Pancreas (tissue), 10 donors: ENCODE measurements at regions not wholly inside any gene's neighbourhood (a gene's known extent, or its start where the extent isn't known, plus 50 kb on each side); places are given as distances from the start of the nearest gene placed in this dataset.

Source experiments
- ATAC-seq, 4 donors: fragments of 200-7000 bp; cut with Tn5 transposase; one replicate each; pipeline versions ENCODE4 v1.8.0 to v1.9.1; 2020; ENCODE audit warnings: mild to moderate bottlenecking in 4 of 4, moderate library complexity in 4 of 4
- DNase-seq, 6 donors: peaks; one replicate each; pipeline ENCODE4 v3.0.0-alpha.2; 2020
- FAIRE-seq: peaks from 2 replicates; lab custom pipeline; 2012; peaks lifted over from hg19 to GRCh38; lab: Jason Lieb, UNC
- H3K27ac ChIP-seq, 4 donors: fragments of 200-600 bp; sonication (generic); 1 replicate in 3 of 4; 2 replicates in 1 of 4; pipeline versions ENCODE4 v1.5.0 to v1.8.0; 2020
- H3K27me3 ChIP-seq, 4 donors: fragments of 200-600 bp; one replicate each; pipeline ENCODE4 v1.8.0; 2021
- H3K36me3 ChIP-seq, 3 donors: fragments of 200-600 bp; sonication (generic) in 1 of 3; one replicate each; pipeline versions ENCODE4 v1.5.0 to v1.8.0; 2020 to 2021
- H3K4me1 ChIP-seq, 3 donors: fragments of 200-600 bp; one replicate each; pipeline ENCODE4 v1.8.0; 2021
- H3K4me3 ChIP-seq, 4 donors: fragments of 200-600 bp; sonication (generic) in 2 of 4; one replicate each; pipeline versions ENCODE4 v1.5.0 to v1.8.0; 2020 to 2021
- H3K9me3 ChIP-seq, 4 donors: fragments of 200-600 bp; one replicate each; pipeline ENCODE4 v1.8.0; 2021
- CTCF ChIP-seq, 4 donors: fragments of 200-600 bp; sonication (generic) in 3 of 4; IDR thresholded peaks; one replicate each; pipeline versions ENCODE4 v1.5.0 to v1.8.0; 2021; ENCODE audit warnings: antibody characterized with exemption in 4 of 4
- WGBS, 2 donors: extraction: QIAGEN DNeasy Blood & Tissue Kit; methylation state at CpG; one replicate each; pipeline ENCODE4 v1.1.7; 2013; 5-methylcytosine and 5-hydroxymethylcytosine counted together
- intact Hi-C, 3 donors: fragments of 100-400 bp; cut with DNase I; formaldehyde crosslinking; loops; one replicate each; pipeline versions ENCODE4 v1.11.1 to v1.14.2; 2022
- donor health status: healthy with polysubstance abuse.
- donor health status: DM: no; HTN: no; CAD: no; lungs with moderate emphysema.
- donor health status: DM: no; HTN: no; CAD: no.
- donor health status: control.
- donor health status: control.
- donor health status: Bipolar disorder and iron deficiency.
- donor health status: DM: yes; HTN: yes; CAD: no.
- donor health status: DM: no; HTN: no; CAD: no.
- donor health status: DM: no; HTN: no; CAD: no.
- donor health status: DM: yes; HTN: yes; CAD: no.

- no peak for TF ChIP-seq CTCF (IDR thresholded peaks at IDR 0.05)
- DNase-seq (no peak), ATAC-seq (no peak), FAIRE-seq (no peak)
- WGBS, 2 donors = 87 to 100% methylated on average over 5 of the region's 5 CpGs
- Histone ChIP-seq H3K9me3 (no peaks in the 10 kb centered on the region), H3K27ac (no peak overlapping the region), H3K4me1 (no peaks in the 10 kb centered on the region), H3K36me3 (no peaks in the 10 kb centered on the region), H3K27me3 (no peaks in the 10 kb centered on the region), H3K4me3 (no peak overlapping the region)
- intact Hi-C loops = no loop called here
Measured at GRCh38 chr7:106386958-106387357, 102.2 kb upstream of the NAMPT start.

DNA sequence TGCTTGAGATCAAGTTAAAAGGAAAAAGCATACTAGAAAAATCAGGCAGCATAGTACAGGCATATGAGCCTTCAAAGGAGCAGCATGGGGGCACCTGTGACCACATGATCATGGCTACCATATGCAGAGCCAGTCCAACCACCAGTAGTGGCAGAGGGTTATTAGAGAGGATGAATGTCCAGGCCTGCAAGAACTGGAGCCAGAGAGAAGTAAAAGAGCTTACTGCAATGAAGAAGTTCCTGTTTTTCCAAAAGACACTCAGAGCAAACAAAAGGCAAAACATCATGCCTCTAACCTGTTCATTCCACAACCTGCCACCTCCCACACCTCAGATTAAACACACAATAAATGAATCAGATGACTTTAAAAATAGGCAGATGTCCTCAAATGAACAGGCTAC, 99.6 kb upstream of the NAMPT start:
- Histone ChIP-seq H3K4me3 (no peak overlapping the region), H3K27me3 (no peaks in the 10 kb centered on the region)

DNA sequence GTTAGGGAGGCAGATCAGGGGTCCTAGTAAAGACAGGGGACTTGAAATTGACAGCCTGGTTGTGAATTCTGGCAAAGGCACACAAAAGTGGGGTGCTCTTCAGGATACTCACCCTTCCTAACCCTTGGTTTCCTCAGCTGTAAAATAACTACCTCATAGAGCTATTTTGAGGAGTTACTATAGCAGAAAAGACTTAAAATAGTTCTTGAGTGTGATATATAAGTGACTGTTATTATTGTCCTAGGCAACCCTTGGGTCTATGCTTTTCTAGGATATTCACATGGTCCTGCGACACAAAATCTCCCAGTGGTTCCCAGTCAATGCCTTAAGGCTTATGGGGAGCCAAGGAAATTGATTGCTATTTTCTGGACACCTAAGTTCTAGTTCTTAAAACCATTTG, 98.1 kb upstream of the NAMPT start:
- ATAC-seq (no peak), FAIRE-seq (no peak), DNase-seq (no peak)
- Histone ChIP-seq H3K36me3 (no peaks in the 10 kb centered on the region), H3K4me1 (no peaks in the 10 kb centered on the region), H3K27ac (no peak overlapping the region), H3K27me3 (no peaks in the 10 kb centered on the region), H3K4me3 (no peak overlapping the region), H3K9me3 (no peaks in the 10 kb centered on the region)
- WGBS, 2 donors = 92 to 97% methylated on average over 1 of the region's 1 CpG
- no peak for TF ChIP-seq CTCF (IDR thresholded peaks at IDR 0.05)
- intact Hi-C loops = no loop called here

More for the DNA sequence above, 99.6 kb upstream of the NAMPT start:
- Histone ChIP-seq H3K36me3 (no peaks in the 10 kb centered on the region), H3K27ac (no peak overlapping the region), H3K9me3 (no peaks in the 10 kb centered on the region), H3K4me1 (no peaks in the 10 kb centered on the region)
- FAIRE-seq (no peak), DNase-seq (no peak), ATAC-seq (no peak)
- intact Hi-C loops = no loop called here
- TF ChIP-seq CTCF (IDR thresholded peaks at IDR 0.05) = no peak

DNA sequence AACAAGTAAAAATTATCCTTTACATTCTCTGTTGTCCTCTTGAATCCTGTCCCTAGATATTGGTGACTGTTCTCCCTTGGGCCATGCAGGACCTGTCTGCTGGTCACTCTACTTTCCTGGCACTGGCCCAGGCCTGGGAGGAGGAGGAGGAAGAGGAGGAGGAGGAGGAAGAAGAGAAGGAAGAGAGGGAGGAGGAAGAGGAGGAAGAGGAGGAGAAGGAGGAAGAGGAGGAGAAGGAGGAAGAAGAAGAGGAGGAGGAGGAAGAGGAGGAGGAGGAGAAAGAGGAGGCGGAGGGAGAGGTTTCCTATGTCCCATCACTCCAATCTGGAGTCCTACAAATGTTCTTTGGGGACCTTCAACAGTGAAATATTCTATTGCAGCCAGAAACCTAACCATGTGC, 97.3 kb upstream of the NAMPT start:
- Histone ChIP-seq H3K36me3 (no peaks in the 10 kb centered on the region), H3K9me3 (no peaks in the 10 kb centered on the region), H3K27ac (no peak overlapping the region), H3K4me1 (no peaks in the 10 kb centered on the region), H3K4me3 (no peak overlapping the region), H3K27me3 (no peaks in the 10 kb centered on the region)
- DNase-seq (no peak), FAIRE-seq (no peak), ATAC-seq (no peak)
- intact Hi-C loops = no loop called here
- 81 to 94% methylated on average over 1 of the region's 1 CpG for WGBS, 2 donors
- no peak for TF ChIP-seq CTCF (IDR thresholded peaks at IDR 0.05)

GRCh38 chr7:106381252-106381651, 96.5 kb upstream of the NAMPT start:
- ATAC-seq (no peak), FAIRE-seq (no peak), DNase-seq (no peak)
- Histone ChIP-seq H3K4me1 (no peaks in the 10 kb centered on the region), H3K9me3 (no peaks in the 10 kb centered on the region), H3K27me3 (no peaks in the 10 kb centered on the region), H3K27ac (no peak overlapping the region), H3K4me3 (no peak overlapping the region), H3K36me3 (no peaks in the 10 kb centered on the region)
- TF ChIP-seq CTCF (IDR thresholded peaks at IDR 0.05) = no peak
- WGBS, 2 donors = 50 to 55% methylated on average over 2 of the region's 2 CpGs
- intact Hi-C loops = no loop called here
